Mesendoderm (in vitro differentiated cells): ENCODE measurements at regions not wholly inside any gene's neighbourhood (a gene's known extent, or its start where the extent isn't known, plus 50 kb on each side); places are given as distances from the start of the nearest gene placed in this dataset.
"Not testable (repeated sequence)": the region's sequence is repeated elsewhere in the genome, so short reads cannot be mapped to it uniquely, and the experiment has no call there.

Experiments
- DNase-seq: peaks from one replicate; pipeline ENCODE4 v3.0.0; 2013
- H2AK5ac ChIP-seq: 2 replicates; pipeline ENCODE4 v1.6.1; 2013; ENCODE audit warnings: low read length, inconsistent platforms
- H2BK120ac ChIP-seq: 2 replicates; pipeline ENCODE4 v1.6.1; 2013; ENCODE audit warnings: low read depth, mild to moderate bottlenecking, low read length, moderate library complexity, mixed read lengths
- H2BK15ac ChIP-seq: replicated peaks from 2 replicates; pipeline ENCODE4 v1.6.1; 2013; ENCODE audit warnings: low read depth, mild to moderate bottlenecking, moderate library complexity
- H2BK5ac ChIP-seq: 2 replicates; pipeline ENCODE4 v1.6.1; 2013; ENCODE audit warnings: low read length, inconsistent platforms
- H3K18ac ChIP-seq: 2 replicates; pipeline ENCODE4 v1.6.1; 2013; ENCODE audit warnings: mild to moderate bottlenecking, low read length, mixed read lengths
- H3K23ac ChIP-seq: one replicate; pipeline ENCODE4 v1.6.1; 2013; ENCODE audit warnings: low read length
- H3K27ac ChIP-seq: 2 replicates; pipeline ENCODE4 v1.5.1; 2013; ENCODE audit warnings: low read depth, mild to moderate bottlenecking, inconsistent platforms, low read length, moderate library complexity
- H3K27me3 ChIP-seq: 2 replicates; pipeline ENCODE4 v1.6.1; 2013; ENCODE audit warnings: low read length, control low read depth, mild to moderate bottlenecking, inconsistent platforms; ENCODE audit not compliant: insufficient read depth, poor library complexity
- H3K36me3 ChIP-seq: 2 replicates; pipeline ENCODE4 v1.6.1; 2013; ENCODE audit warnings: low read length, inconsistent platforms; ENCODE audit not compliant: control insufficient read depth, insufficient read depth
- H3K4ac ChIP-seq: one replicate; pipeline ENCODE4 v1.6.1; 2013; ENCODE audit warnings: low read depth, mild to moderate bottlenecking, low read length, moderate library complexity
- H3K4me1 ChIP-seq: 2 replicates; pipeline ENCODE4 v1.6.1; 2013; ENCODE audit warnings: low read depth, low read length, inconsistent platforms; ENCODE audit not compliant: control insufficient read depth
- H3K4me2 ChIP-seq: 2 replicates; pipeline ENCODE4 v1.6.1; 2013; ENCODE audit warnings: low read length
- H3K4me3 ChIP-seq: 2 replicates; pipeline ENCODE4 v1.5.1; 2013; ENCODE audit warnings: mild to moderate bottlenecking, low read length
- H3K56ac ChIP-seq: one replicate; pipeline ENCODE4 v1.6.1; 2013; ENCODE audit warnings: low read length
- H3K79me1 ChIP-seq: 2 replicates; pipeline ENCODE4 v1.6.1; 2013; ENCODE audit warnings: low read length, inconsistent platforms
- H3K79me2 ChIP-seq: 2 replicates; pipeline ENCODE4 v1.6.1; 2013; ENCODE audit warnings: mild to moderate bottlenecking, low read length; ENCODE audit not compliant: control insufficient read depth, insufficient read depth
- H3K9ac ChIP-seq: 2 replicates; pipeline ENCODE4 v1.6.1; 2013; ENCODE audit warnings: low read length, inconsistent platforms
- H4K5ac ChIP-seq: one replicate; pipeline ENCODE4 v1.6.1; 2013; ENCODE audit warnings: low read length
- H4K8ac ChIP-seq: one replicate; pipeline ENCODE4 v1.6.1; 2013; ENCODE audit warnings: low read depth, mild to moderate bottlenecking, control low read depth, low read length, moderate library complexity
- WGBS: extraction: QIAGEN DNeasy Blood & Tissue Kit; methylation state at CpG from one replicate; pipeline ENCODE4 v1.1.7; 2013; ENCODE audit warnings: low lambda C conversion rate, missing lambda C conversion rate; ENCODE audit not compliant: insufficient coverage; ENCODE audit errors: extremely low coverage; 5-methylcytosine and 5-hydroxymethylcytosine counted together

- no peak overlapping the region for H3K4ac ChIP-seq
- H3K79me2 ChIP-seq: no peaks in the 10 kb centered on the region
- no peaks in the 10 kb centered on the region for H3K4me1 ChIP-seq
- no peak overlapping the region for H2BK120ac ChIP-seq
- H3K79me1 ChIP-seq: no peaks in the 10 kb centered on the region
- no peak overlapping the region for H4K5ac ChIP-seq
- H3K18ac ChIP-seq: no peak overlapping the region
- H4K8ac ChIP-seq: no peak overlapping the region
- no peak overlapping the region for H3K27ac ChIP-seq
- no peak for DNase-seq
- H2BK5ac ChIP-seq: no peak overlapping the region
- no peaks in the 10 kb centered on the region for H3K27me3 ChIP-seq
- H3K4me2 ChIP-seq: no peak overlapping the region
- no peak overlapping the region for H2BK15ac ChIP-seq
- no peak overlapping the region for H3K9ac ChIP-seq
- no peak overlapping the region for H3K4me3 ChIP-seq
- H3K56ac ChIP-seq: no peak overlapping the region
- no peak overlapping the region for H2AK5ac ChIP-seq
- H3K23ac ChIP-seq: no peak overlapping the region
- WGBS: 100% methylated on average over 2 of the region's 4 CpGs
- H3K36me3 ChIP-seq: no peaks in the 10 kb centered on the region
These were observed 305.5 kb upstream of the KYNU start for GRCh38 chr2:142571934-142572333.

- H3K23ac ChIP-seq: no peak overlapping the region
- WGBS: no CpG with 5 or more reads among the region's 8 CpGs
These were observed 314.6 kb upstream of the KYNU start for GRCh38 chr2:142562900-142563299.

GRCh38 chr2:142561656-142562055 lies 315.8 kb upstream of the KYNU start:
- no peak overlapping the region for H3K9ac ChIP-seq
- H2BK120ac ChIP-seq: no peak overlapping the region
- no peak overlapping the region for H2BK5ac ChIP-seq
- no peak overlapping the region for H3K56ac ChIP-seq
- H2AK5ac ChIP-seq: no peak overlapping the region
- no peaks in the 10 kb centered on the region for H3K79me2 ChIP-seq
- no peaks in the 10 kb centered on the region for H3K79me1 ChIP-seq
- no peak for DNase-seq
- no peak overlapping the region for H3K27ac ChIP-seq
- no peak overlapping the region for H4K5ac ChIP-seq
- H3K4me1 ChIP-seq: no peaks in the 10 kb centered on the region
- H3K4me2 ChIP-seq: no peak overlapping the region
- H3K18ac ChIP-seq: no peak overlapping the region
- no peaks in the 10 kb centered on the region for H3K27me3 ChIP-seq
- no CpG with 5 or more reads among the region's 6 CpGs for WGBS
- H3K23ac ChIP-seq: no peak overlapping the region
- no peak overlapping the region for H4K8ac ChIP-seq
- H3K36me3 ChIP-seq: no peaks in the 10 kb centered on the region
- H3K4ac ChIP-seq: no peak overlapping the region
- no peak overlapping the region for H2BK15ac ChIP-seq
- H3K4me3 ChIP-seq: no peak overlapping the region

More at GRCh38 chr2:142562900-142563299, 314.6 kb upstream of the KYNU start:
- Histone ChIP-seq H4K5ac (no peak overlapping the region), H2BK120ac (no peak overlapping the region), H3K56ac (no peak overlapping the region), H3K36me3 (no peaks in the 10 kb centered on the region), H3K4me2 (no peak overlapping the region), H2AK5ac (no peak overlapping the region), H2BK5ac (no peak overlapping the region), H3K4ac (no peak overlapping the region), H3K79me1 (no peaks in the 10 kb centered on the region), H3K79me2 (no peaks in the 10 kb centered on the region), H3K27me3 (no peaks in the 10 kb centered on the region), H4K8ac (no peak overlapping the region), H3K27ac (no peak overlapping the region), H3K4me3 (no peak overlapping the region), H2BK15ac (no peak overlapping the region), H3K4me1 (no peaks in the 10 kb centered on the region), H3K18ac (no peak overlapping the region), H3K9ac (no peak overlapping the region)
- no peak for DNase-seq

GRCh38 chr2:142557391-142557790 lies 320.1 kb upstream of the KYNU start:
- Histone ChIP-seq H4K5ac (no peak overlapping the region), H3K4me1 (no peaks in the 10 kb centered on the region), H2AK5ac (no peak overlapping the region), H3K27me3 (no peaks in the 10 kb centered on the region), H3K4me2 (no peak overlapping the region), H2BK15ac (no peak overlapping the region), H3K56ac (no peak overlapping the region), H3K9ac (no peak overlapping the region), H4K8ac (no peak overlapping the region), H2BK5ac (no peak overlapping the region), H3K36me3 (no peaks in the 10 kb centered on the region), H3K4ac (no peak overlapping the region), H3K79me1 (no peaks in the 10 kb centered on the region), H3K4me3 (no peak overlapping the region), H3K27ac (no peak overlapping the region), H3K79me2 (no peaks in the 10 kb centered on the region), H3K23ac (no peak overlapping the region), H3K18ac (no peak overlapping the region), H2BK120ac (no peak overlapping the region)
- DNase-seq: no peak
- WGBS: no CpG with 5 or more reads among the region's 1 CpG

GRCh38 chr2:142545999-142546398 lies 331.5 kb upstream of the KYNU start:
- not testable (repeated sequence) for H3K18ac ChIP-seq, H3K36me3 ChIP-seq, H3K4ac ChIP-seq, H3K27ac ChIP-seq, H3K56ac ChIP-seq, H3K9ac ChIP-seq, H3K4me2 ChIP-seq, DNase-seq, H3K4me3 ChIP-seq, H4K8ac ChIP-seq, H3K23ac ChIP-seq, H3K27me3 ChIP-seq, H4K5ac ChIP-seq, H3K4me1 ChIP-seq, H2BK15ac ChIP-seq, H2BK5ac ChIP-seq, H3K79me1 ChIP-seq, H2AK5ac ChIP-seq, H3K79me2 ChIP-seq, H2BK120ac ChIP-seq
- no CpG with 5 or more reads among the region's 30 CpGs for WGBS

GRCh38 chr2:142545036-142545435 lies 332.4 kb upstream of the KYNU start:
- Histone ChIP-seq H2AK5ac (no peak overlapping the region), H3K79me1 (no peaks in the 10 kb centered on the region), H2BK15ac (no peak overlapping the region), H3K23ac (no peak overlapping the region), H4K5ac (no peak overlapping the region), H3K79me2 (no peaks in the 10 kb centered on the region), H3K4me1 (no peaks in the 10 kb centered on the region), H3K27ac (no peak overlapping the region), H3K9ac (no peak overlapping the region), H3K18ac (no peak overlapping the region), H3K56ac (no peak overlapping the region), H3K27me3 (no peaks in the 10 kb centered on the region), H3K4ac (no peak overlapping the region), H2BK120ac (no peak overlapping the region), H3K4me2 (no peak overlapping the region), H3K4me3 (no peak overlapping the region), H2BK5ac (no peak overlapping the region), H4K8ac (no peak overlapping the region), H3K36me3 (no peaks in the 10 kb centered on the region)
- no peak for DNase-seq
- no CpG with 5 or more reads among the region's 3 CpGs for WGBS
